ENCODE measurements at regions not wholly inside any gene's neighbourhood (a gene's known extent, or its start where the extent isn't known, plus 50 kb on each side); places are given as distances from the start of the nearest gene placed in this dataset.

- H3K4me1 ChIP-seq (replicated peaks in 1 of 4; ENCODE audit: control insufficient read depth in 3 of 4, insufficient read depth in 4 of 4, low read length in 3 of 4) = peaks cover 0 to 4% (median 1%) of the 10 kb centered on the region in 4 experiments; a peak in 1 of 7 replicates
Measured at GRCh38 chr10:44176311-44176710, 208.6 kb downstream of the CXCL12 start.

More at GRCh38 chr10:44176311-44176710, 208.6 kb downstream of the CXCL12 start:
- no peak overlapping the region for H2BK5ac ChIP-seq (ENCODE audit: low read depth, low read length)
- POLR2A ChIA-PET (ENCODE audit: partially characterized antibody) = no interaction called here
- H4K5ac ChIP-seq (ENCODE audit: insufficient read length, low read depth, low read length) = no peak overlapping the region
- H3K18ac ChIP-seq (ENCODE audit: extremely low read depth, low read length) = no peak overlapping the region
- no peak overlapping the region for H2BK20ac ChIP-seq (ENCODE audit: low read length)
- CTCF ChIA-PET (ENCODE audit: partially characterized antibody) = no interaction called here
- no peak overlapping the region for H4K91ac ChIP-seq (replicated peaks; ENCODE audit: insufficient read length, low read length)
- no peak overlapping the region for H2AK5ac ChIP-seq (ENCODE audit: low read depth, low read length)
- no peak overlapping the region for H3K23ac ChIP-seq (ENCODE audit: insufficient read length)
- H4K20me1 ChIP-seq (replicated peaks in 1 of 2; ENCODE audit: control insufficient read depth in 1 of 2, insufficient read depth in 2 of 2, low read length in 2 of 2) = no peaks in the 10 kb centered on the region
- no peak overlapping the region for H3K4ac ChIP-seq (replicated peaks; ENCODE audit: insufficient read length, low read depth, low read length)
- DNase-seq (ENCODE audit: low read depth in 1 of 2, low spot score in 2 of 2) = no peak
- no peak for FAIRE-seq
- H2BK15ac ChIP-seq (ENCODE audit: low read length) = no peak overlapping the region
- H3K14ac ChIP-seq (ENCODE audit: insufficient read length) = no peak overlapping the region
- H3K9me3 ChIP-seq (ENCODE audit: insufficient read depth in 2 of 2, low read depth in 1 of 2, low read length in 1 of 2) = no peaks in the 10 kb centered on the region
- 100% methylated on average over 3 of the region's 3 CpGs; no CpG with 5 or more reads in 1 of the 2 experiments for WGBS, 2 experiments (ENCODE audit: extremely low coverage in 1 of 2, insufficient coverage in 1 of 2, insufficient read length in 1 of 2, insufficient replicate concordance in 2 of 2, low coverage in 1 of 2, low lambda C conversion rate in 2 of 2, missing lambda C conversion rate in 1 of 2)
- no peaks in the 10 kb centered on the region for H3K27me3 ChIP-seq (replicated peaks in 1 of 4; ENCODE audit: control insufficient read depth in 3 of 4, extremely low read depth in 1 of 4, insufficient read depth in 3 of 4, low read length in 3 of 4)
- no peak overlapping the region for H2BK12ac ChIP-seq (ENCODE audit: low read depth, low read length)
- H3K36me3 ChIP-seq (ENCODE audit: control insufficient read depth in 2 of 4, insufficient read depth in 4 of 4, low read length in 3 of 4) = no peaks in the 10 kb centered on the region
- no peaks in the 10 kb centered on the region for H3K79me1 ChIP-seq (ENCODE audit: low read depth, low read length)
- no peak overlapping the region for H4K8ac ChIP-seq (ENCODE audit: extremely low read depth, insufficient read depth, low read length)
- TF ChIP-seq CBX8 (IDR thresholded peaks at IDR 0.05; ENCODE audit: borderline replicate concordance, low read depth, low read length) = no peak
- no peak for TF ChIP-seq NANOG (IDR thresholded peaks at IDR 0.05; ENCODE audit: insufficient read depth, low read depth, low read length, poor library complexity, severe bottlenecking)
- no peak for TF ChIP-seq JUND (IDR thresholded peaks at IDR 0.05; ENCODE audit: low read length)
- no peak for TF ChIP-seq CTCF (IDR thresholded peaks at IDR 0.05; ENCODE audit: control extremely low read depth in 1 of 3, insufficient read depth in 1 of 3, low read depth in 1 of 3, low read length in 3 of 3)
- H2BK120ac ChIP-seq (replicated peaks; ENCODE audit: low read depth, low read length) = no peak overlapping the region
- H3K4me2 ChIP-seq (ENCODE audit: insufficient read depth in 1 of 2, low read depth in 2 of 2, low read length in 2 of 2) = no peak overlapping the region
- no peak overlapping the region for H3K27ac ChIP-seq (ENCODE audit: low read depth, low read length)
- no peak overlapping the region for H3K9ac ChIP-seq (replicated peaks in 1 of 4; ENCODE audit: extremely low read depth in 1 of 4, low read depth in 3 of 4, low read length in 3 of 4)
- H2AFZ ChIP-seq (ENCODE audit: low read length) = no peak overlapping the region
- H3K79me2 ChIP-seq (ENCODE audit: control insufficient read depth in 1 of 2, insufficient read depth in 2 of 2, low read length in 2 of 2) = no peaks in the 10 kb centered on the region
- no peaks in the 10 kb centered on the region for H3K23me2 ChIP-seq (ENCODE audit: low read depth, low read length)
- H3K56ac ChIP-seq (replicated peaks; ENCODE audit: insufficient read length, low read depth, low read length) = no peak overlapping the region
- H3K4me3 ChIP-seq (ENCODE audit: extremely low read depth in 1 of 4, insufficient read depth in 2 of 4, low read depth in 3 of 4, low read length in 4 of 4) = no peak overlapping the region

Measured in H1 (cell line).